ENCODE measurements at regions not wholly inside any gene's neighbourhood (a gene's known extent, or its start where the extent isn't known, plus 50 kb on each side); places are given as distances from the start of the nearest gene placed in this dataset.

DNA sequence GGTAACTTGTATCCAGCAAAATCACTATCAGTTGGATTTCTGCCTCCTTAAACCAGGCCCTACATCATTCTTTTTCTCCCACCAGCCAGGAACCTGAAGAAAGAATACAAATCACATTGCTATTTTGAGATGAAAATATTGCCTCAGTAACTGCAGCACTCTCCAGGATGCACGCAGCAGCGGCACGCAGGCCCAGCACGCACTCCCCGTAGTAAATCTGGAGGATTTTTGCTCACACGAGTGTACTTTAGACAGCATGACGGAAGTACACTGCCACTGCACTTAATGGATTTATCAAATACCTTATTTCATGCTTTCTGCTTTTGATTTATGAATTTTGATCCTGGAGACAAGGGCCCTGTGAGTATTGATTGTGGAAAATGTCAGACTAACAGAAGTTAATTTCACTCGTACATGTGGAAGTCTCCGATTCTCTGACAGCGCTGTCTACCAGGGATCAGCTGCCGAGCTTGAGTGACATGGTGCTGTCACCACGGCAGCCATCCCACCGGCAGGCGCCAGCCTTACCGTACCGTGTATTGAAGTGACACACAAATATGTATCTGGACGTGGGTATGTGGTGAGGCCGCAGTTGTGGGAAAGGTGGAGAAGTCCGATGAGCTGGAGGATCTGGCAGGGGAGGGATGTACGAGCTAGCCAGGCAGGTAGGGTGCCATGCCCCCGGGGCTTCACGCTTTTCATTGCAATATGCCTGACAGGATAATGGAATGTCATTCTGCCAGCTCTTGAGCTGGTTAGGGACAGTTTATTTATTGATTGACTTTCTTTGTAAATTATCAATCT, 863.7 kb downstream of the GALR1 start:
- DNase-seq (ENCODE audit: low spot score), result no peak

DNA sequence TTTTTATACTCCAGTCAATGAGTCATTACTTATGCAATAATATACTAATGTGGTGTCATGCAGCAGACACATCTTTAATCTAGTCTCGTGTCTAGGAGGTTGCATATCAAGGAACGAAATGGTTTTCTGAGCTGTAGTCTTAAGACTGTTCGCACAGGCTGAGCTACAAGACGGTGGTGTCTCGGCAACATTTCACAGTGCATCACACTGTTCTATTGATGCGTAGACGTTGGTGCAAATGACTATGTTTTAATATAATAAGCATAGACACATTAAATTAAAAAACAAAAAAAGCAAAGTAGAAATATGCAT, 864.2 kb downstream of the GALR1 start:
- DNase-seq (ENCODE audit: low spot score), result no peak

DNA sequence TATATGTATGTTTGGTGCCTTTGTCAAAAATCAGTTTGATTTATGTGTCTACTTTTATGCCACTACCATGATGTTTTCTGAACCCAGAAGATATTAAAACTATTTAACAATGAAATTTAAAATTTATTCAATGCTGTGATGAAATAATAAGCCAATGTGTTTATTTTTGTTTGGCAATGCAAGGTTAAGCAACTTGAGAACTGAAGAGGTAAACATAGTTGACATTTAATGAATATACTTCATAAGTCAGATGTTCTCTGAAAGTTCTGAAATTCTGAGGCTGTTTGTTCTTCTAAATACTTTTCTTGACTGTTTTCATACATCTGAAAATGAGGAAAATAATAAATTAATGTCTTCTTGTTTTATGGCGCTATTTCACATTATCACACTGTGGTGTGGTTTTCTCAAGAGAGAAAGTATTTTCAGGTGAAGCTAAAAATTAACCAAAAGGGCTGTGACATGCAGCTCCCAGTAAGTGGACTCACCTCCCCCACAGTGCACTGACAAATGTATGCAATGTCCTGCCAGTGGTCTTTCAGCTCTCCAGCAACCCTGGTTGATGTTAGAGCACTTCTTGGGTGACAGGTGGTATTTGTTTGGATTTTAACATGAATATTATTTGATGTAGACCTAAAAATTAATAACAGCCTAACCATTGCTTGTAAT, 863.6 kb upstream of the SALL3 start:
- DNase-seq (ENCODE audit: low spot score), result no peak

- no peak for DNase-seq (ENCODE audit: low spot score)
Observed at GRCh38 chr18:78123144-78123909, 856.3 kb upstream of the SALL3 start.

- DNase-seq (ENCODE audit: low spot score), result no peak
Observed at GRCh38 chr18:78123926-78124797, 855.5 kb upstream of the SALL3 start.

DNA sequence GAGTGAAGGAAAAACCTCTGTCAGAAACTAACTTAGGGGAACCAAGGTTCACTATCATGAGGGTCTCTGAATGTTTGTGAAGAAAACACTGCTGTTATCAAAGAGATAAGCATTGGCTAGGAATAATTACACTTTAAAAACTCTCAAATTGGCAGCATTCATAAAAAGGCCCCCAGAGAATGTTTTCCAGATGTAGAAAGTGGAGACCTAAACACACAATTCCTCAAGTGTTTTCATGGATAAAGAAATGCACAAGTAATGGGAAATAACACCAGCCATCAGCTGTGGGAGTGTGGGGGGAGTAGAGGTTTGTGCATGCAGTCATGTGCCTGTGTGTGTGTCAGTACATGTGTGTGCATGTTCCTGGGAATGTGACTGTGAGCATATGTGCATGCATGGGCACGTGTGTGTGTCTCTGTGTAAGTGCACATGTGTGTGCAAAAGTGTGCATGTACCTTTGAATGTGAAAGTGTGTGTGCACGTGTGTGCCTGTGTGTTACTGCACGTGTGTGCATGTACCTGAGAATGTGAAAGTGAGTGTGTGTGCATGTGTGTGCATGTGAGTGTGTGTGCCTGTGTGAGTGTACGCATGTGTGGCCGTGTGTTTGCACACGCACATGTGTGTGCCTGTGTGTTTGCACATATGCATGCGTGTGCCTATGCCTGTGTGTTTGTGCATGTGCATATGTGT, 854.3 kb upstream of the SALL3 start:
- DNase-seq (ENCODE audit: low spot score), result no peak

DNA sequence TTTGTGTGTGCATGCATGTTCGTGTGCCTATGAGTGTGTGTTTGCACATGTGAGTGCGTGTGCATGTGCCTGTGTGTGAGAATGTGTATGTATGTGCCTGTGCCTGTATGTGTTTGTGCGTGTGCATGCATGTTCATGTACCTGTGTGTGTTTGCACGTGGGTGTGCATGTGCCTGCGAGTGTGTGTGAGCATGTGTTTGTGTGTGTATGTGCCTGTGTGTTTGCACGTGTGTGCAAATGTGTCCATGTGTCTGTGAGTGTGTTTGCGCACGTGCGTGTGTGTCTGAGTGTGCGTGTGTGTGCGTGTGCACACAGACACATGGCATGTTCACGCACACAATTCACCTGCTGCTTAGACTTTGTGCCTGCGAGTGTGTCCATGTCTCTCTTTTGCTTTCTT, 853.5 kb upstream of the SALL3 start:
- no peak for DNase-seq (ENCODE audit: low spot score)

DNA sequence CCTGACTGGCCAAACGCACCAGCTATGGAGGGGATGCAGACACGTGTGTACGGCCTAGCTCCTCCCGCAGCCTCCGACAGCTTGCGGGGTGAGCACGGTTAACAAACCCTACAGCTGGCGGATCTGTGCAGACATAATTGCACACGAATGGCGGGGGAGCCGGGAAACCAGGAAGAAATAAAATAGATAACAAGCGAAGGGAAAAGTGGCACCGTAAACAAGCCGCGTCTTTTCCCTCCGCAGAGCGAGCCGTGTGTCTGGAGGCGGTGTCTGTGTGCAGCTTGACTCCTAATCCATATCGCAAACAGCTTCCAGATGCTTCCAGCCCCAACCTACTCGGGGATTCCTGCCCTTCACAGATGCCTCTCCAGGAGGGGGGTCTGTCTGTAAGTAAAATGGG, 853.1 kb upstream of the SALL3 start:
- DNase-seq (ENCODE audit: low spot score), result no peak

GRCh38 chr18:78127041-78127440, 852.6 kb upstream of the SALL3 start:
- DNase-seq (ENCODE audit: low spot score), result no peak

DNA sequence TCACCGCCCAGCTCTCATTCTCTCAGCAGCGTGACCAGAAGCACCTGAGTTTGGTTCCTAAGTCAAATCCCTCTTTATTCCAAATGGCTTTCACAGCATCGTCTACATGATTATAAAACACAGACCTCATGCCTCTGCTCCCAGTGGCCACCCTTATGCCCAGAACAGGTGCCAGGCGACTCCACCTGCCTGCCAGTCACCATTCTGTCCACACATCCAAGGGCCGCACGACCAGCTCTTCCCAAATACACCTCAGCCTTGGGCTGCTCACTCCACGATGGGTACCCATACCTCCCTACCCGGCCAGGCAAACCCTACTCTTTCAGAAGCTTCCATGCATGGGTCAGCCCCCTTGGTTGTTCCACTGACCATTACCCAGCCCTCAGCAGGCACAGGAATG, 851.6 kb upstream of the SALL3 start:
- no peak for DNase-seq (ENCODE audit: low spot score)

DNA sequence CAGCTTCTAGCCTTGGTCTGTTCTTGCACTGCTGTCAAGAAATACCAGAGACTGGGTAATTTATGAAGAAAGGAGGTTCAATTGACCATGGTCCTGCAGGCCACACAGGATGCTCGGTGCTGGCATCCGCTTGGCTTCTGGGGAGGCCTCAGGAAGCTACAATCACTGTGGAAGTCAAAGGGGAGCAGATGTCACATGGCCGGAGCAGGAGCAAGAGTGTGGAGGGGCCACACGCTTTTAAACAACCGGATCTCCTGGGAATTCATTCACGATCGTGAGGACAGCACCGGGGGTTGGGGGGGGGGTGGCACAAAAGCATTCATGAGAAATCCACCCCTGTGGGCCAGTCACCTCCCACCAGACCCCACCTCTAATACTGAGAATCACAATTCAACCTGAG, 850.4 kb upstream of the SALL3 start:
- no peak for DNase-seq (ENCODE audit: low spot score)

DNA sequence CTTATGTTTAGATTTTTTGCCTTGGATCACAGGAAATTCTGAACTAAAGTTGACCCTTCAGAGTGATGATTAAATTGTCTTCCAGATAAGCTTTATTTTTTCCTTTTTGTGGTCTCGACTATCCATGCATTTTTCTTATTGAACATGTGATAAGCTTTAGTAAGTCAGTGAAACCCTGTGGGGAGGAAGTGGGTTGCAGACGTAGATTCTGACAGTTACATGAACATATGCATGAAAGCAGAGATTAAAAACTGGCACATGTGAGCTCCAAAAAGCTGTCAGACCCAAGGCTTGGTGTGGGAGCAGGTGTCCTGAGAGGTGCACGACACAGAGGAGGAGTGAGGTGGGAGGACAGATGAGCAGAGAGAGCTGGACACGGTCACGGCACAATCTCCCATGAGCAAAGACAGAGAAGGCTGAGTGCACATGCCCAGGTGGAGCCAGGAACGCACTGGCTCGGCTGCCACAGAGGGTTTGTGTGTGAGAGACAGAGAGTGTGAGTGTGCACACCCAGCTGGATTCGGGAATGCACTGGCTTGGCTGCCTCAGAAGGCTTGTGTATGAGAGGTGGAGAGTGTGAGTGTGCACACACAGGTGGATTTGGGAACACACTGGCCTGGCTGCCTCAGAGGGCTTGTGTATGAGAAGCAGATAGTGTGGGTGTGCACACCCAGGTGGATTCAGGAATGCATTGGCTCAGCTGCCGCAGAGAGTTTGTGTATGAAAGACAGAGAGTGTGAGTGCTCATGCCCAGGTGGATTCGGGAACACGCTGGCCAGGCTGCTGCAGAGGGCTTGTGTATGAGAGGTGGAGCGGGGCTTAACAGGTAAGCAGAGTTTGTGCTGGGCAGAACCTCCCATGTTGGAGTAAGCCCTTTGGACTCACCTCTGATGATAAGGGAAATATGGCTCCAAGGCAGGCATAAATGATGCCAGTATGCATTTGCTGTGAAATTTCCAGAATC, 849.1 kb upstream of the SALL3 start:
- DNase-seq (ENCODE audit: low spot score), result no peak

DNA sequence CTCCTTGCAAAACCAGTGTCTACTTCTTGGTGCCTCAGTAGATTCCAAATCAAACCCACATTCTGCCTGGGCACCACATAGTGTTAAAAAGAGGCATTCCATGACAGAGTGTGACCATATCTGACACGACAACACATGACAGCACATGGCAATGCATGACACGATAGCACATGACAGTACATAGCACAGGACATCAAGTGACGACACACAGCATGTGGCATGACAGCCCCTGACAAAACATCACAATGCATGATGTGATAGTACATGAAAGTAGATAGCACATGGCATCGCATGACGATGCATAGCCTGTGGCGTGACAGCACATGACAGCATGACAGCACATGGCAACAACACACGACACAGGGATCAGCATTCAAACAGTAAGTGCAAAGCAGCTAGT, 845.9 kb upstream of the SALL3 start:
- DNase-seq (ENCODE audit: low spot score), result no peak

GRCh38 chr18:78136986-78137385, 842.6 kb upstream of the SALL3 start:
- no peak for DNase-seq (ENCODE audit: low spot score)

GRCh38 chr18:78138983-78139496, 840.6 kb upstream of the SALL3 start:
- DNase-seq (ENCODE audit: low spot score), result no peak

DNA sequence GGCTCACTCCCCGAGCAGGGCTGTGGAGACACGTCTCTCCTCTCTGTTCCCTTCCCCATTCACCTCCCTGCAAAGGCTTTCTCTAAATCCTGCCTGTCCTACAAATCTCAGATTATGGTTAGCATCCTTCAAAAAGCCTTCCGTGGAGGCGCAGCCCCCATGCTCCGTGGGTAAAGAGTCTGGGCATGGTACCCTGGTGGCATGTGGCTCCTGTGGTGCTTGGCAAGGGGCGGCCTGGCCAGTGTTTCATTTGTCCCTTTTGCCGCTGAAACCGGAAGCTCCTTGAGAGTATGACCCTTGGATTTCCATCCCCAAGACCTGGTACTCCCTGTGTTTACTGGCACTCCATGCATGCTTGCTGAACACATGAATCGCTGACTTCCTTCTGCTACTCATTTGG, 839.3 kb upstream of the SALL3 start:
- no peak for DNase-seq (ENCODE audit: low spot score)

- no peak for DNase-seq (ENCODE audit: low spot score)
Observed at GRCh38 chr18:78144669-78145068, 834.9 kb upstream of the SALL3 start.

- no peak for DNase-seq (ENCODE audit: low spot score)
Observed at GRCh38 chr18:78145096-78145495, 834.5 kb upstream of the SALL3 start.

- no peak for DNase-seq (ENCODE audit: low spot score)
Observed at GRCh38 chr18:78146136-78147085, 833.2 kb upstream of the SALL3 start.

Data from H4 (cell line).